GM18508 (cell line): ENCODE measurements at regions not wholly inside any gene's neighbourhood (a gene's known extent, or its start where the extent isn't known, plus 50 kb on each side); places are given as distances from the start of the nearest gene placed in this dataset.

Experiments used
- ATAC-seq: cut with Tn5 transposase; IDR thresholded peaks from one replicate; pipeline ENCODE4 v1.9.1; 2021; ENCODE audit warnings: moderate number of reproducible peaks; ENCODE audit not compliant: insufficient read depth, unreplicated experiment

DNA sequence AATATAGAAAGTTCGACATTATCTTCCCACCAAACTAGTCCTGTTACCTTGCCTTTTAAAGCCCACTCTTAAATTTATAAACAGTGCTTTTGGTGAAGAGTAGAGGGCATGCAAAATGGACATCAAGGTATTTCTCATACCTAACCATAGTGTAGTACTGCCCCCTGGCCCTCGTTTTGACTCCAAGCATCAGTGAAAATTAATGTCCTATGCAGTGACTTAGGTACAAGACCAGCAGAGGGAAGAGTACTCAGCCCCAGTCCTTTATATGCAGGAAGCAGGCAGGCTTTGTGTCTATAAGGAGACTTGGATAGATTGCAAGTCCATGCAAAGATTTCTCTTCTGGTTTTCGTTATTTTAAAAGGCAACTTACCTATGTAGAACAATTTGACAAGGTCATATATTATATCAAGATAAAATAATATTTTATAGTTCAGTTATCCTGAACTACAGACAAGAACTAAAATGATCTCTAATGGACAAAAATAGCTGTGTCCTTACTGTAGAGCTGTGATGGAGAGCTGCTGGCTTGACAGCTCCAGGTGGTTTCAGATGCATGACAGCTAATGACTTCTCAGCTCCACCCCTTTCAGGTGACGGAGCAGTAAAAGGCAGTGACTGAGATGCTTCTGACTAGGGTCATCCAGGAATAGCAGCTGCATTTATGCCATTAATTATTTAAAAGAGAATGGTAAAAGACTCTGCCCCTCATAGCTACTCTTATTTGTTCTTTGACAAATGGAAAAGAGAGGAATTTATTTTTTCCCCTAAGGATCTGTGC lies 646.1 kb downstream of the SQOR start:
- no peak for ATAC-seq

DNA sequence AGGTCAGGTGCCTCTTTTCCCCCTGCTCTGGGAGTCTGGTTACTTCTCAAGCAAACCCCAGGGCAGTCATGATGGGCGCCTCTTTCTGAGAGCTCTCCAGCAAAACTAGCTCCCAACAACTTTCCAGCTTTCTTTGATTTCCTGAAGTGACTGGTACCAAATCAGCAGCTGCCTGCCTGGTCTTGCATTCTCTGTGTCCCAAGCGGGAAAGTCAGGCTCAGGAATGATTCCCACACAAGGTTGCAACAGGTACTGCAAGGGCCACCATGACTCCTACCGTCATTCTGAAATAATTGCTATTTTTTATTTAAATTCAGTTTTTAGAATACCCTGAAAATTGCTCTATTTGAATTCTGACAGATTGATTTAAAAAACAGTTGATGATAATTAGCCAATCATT lies 658.7 kb downstream of the SQOR start:
- ATAC-seq = no peak

DNA sequence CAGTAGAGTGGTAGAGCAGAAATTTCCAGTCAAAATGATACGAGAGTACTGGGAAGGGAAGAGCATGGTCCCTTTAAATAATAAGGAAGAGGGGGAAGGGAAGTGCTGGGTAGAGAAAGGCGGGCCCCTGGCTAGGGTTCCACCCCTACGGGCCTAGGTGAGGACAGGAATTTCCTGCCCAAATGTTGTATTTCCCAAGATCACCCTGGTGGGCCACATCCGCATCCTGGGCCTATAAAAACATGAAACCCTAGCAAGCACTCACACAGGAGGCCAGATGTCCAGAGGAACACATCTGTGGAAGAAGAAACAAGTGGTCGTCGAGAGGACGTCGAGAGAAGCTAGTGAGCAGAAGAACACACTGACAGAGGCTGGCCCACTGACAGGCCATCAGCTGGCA lies 661.2 kb downstream of the SQOR start:
- no peak for ATAC-seq

- ATAC-seq = no peak
Observed at GRCh38 chr15:46296797-46297196, 662.0 kb downstream of the SQOR start.

DNA sequence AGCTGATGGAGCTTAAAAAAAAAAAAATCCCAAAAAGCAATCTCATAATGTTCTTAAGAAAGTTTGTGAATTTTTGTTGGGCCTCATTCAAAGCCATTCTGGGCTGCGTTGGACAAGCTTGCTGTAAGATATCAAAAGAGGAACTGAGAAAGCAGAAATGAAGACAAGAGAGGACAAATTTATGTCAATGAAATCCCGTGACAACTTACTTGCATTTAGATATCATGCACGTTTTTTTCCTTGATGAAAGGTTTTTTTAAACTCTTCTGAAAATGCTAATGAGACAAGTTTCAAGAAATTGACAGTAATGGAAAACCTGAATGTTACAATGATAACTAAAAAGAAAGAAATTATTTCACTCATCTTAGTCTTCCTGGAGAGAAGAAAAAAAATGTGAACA lies 662.9 kb downstream of the SQOR start:
- peak; percentile 92 for ATAC-seq

- ATAC-seq = no peak
Observed at GRCh38 chr15:46300716-46301115, 665.9 kb downstream of the SQOR start.

- ATAC-seq = no peak
Observed at GRCh38 chr15:46301291-46301690, 666.5 kb downstream of the SQOR start.

- no peak for ATAC-seq
Observed at GRCh38 chr15:46301826-46302225, 667.0 kb downstream of the SQOR start.

DNA sequence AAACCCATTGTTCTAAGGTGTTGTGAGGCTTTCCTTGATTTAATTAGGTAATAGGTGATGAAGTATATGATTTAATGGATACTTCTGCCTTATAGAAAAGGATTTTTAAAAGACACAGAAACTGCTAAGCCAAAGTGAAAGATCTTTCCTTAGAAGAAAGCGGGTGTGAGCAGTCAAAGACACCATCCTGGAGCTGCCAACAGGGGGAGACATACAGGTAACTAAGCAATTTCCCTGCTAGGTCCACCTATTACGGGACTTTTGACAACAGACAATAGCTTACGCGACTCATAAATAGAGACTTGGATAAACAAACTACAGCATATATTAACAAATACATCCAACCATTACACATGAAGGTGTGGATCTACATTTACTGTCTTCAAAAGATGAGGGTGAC lies 669.5 kb downstream of the SQOR start:
- no peak for ATAC-seq

DNA sequence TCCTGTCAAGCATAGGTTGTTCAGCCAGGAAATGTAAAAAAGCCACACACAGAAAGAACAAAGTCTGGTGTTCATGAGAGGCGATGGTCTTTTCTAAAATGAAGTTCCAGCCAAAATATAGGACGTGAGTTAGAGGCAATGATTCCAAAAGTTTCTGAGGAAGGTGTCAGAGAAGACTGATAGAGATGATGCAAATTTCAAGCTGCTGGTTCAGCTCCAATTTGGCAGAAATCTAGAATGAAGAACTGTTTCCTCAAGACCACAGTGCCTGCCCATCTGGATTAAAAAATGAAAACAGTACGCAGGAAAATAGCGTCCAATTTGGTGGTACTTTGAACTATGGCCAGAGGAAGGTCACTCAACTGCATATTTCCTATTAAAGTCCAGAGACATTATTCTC lies 672.9 kb downstream of the SQOR start:
- no peak for ATAC-seq

DNA sequence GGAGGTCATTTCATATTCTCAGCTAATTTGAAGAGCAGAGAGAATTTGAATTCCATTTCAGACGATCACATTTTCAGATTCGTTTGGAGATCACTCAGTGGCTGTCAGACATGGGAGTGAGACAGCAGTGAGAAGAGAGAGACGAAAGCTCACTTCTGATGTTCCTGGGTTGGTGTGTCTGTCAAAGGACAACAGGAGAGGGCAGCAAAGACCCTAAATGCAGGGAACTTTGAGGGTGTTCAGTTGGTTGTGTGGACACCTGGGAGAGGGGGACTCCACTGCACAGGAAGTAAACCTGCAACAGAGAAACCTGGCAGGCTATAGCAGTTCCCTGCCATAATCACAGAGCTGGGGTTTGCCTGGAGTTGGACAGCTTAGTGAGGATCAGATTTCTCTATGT lies 675.1 kb downstream of the SQOR start:
- ATAC-seq = no peak

DNA sequence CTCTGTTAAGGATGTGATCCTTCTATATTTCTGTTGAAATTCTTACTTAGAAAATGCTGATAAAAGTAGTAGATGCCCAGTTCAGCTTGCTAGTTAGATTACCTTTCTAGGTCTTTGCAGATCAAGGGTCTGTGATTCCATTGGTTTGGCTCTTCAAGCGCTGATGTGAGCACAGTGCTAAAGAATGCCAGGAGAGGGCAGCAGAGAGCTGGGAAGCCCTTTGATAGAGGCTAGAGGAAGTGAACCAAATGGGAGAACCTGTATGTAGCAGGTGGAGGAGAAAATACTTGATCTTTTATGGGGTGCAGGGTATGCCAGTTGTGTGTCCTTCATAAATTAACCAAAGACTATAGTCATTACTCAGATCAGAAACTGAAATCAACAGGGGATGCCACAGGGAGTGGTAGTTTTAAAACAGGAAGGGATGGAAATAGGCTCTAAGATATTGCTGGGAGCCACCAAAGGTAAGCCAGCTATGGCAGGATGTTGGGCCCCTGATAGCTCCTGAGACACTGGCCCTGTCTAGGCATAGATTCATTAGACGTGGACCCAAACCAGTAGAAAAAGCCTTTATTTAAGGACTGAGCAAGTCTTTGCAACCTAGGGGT lies 677.4 kb downstream of the SQOR start:
- peak; percentile 95 for ATAC-seq

GRCh38 chr15:46315434-46315833 lies 680.6 kb downstream of the SQOR start:
- ATAC-seq = no peak

GRCh38 chr15:46316024-46316423 lies 681.2 kb downstream of the SQOR start:
- no peak for ATAC-seq

- ATAC-seq = no peak
Observed at GRCh38 chr15:46317029-46317428, 682.2 kb downstream of the SQOR start.

GRCh38 chr15:46322753-46323152 lies 687.9 kb downstream of the SQOR start:
- no peak for ATAC-seq

- ATAC-seq = no peak
Observed at GRCh38 chr15:46326173-46326572, 691.3 kb downstream of the SQOR start.

DNA sequence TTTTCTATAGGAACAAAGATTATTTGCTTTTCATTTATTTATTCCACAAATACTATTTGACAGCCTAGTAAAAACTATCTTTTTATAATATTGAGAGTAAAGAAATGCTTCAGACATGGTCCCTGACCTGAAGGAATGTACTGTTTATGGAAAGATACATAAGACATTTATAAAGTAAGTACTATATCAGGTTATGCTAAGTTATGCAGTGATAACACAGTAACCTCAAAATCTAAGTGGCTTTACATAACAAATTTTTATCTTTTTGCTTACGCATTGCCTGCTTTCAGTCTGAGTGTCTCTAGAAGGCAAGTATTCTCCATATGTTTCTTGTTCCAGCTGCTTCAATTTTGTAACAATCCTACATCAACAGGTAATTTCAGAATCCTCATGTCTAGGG lies 694.0 kb downstream of the SQOR start:
- no peak for ATAC-seq

- ATAC-seq = no peak
Observed at GRCh38 chr15:46329876-46330275, 695.0 kb downstream of the SQOR start.

DNA sequence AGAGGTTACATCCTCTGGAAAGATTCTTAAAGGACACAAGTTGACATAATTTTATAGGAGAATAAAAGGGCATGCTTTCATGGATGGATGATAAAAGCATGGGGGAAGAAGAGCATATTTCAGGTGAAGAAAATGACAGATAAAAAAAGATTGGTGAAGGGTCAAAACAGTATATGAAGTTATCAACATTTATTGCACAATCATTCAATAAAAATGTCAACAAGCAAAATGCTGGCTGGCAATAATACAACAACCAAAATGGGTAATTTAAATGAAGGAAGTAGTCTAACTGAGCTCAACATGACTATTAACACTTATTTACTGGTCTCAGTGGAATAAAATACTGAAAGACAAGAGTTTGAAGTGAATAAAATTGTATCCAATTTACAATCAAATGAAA lies 696.7 kb downstream of the SQOR start:
- no peak for ATAC-seq

DNA sequence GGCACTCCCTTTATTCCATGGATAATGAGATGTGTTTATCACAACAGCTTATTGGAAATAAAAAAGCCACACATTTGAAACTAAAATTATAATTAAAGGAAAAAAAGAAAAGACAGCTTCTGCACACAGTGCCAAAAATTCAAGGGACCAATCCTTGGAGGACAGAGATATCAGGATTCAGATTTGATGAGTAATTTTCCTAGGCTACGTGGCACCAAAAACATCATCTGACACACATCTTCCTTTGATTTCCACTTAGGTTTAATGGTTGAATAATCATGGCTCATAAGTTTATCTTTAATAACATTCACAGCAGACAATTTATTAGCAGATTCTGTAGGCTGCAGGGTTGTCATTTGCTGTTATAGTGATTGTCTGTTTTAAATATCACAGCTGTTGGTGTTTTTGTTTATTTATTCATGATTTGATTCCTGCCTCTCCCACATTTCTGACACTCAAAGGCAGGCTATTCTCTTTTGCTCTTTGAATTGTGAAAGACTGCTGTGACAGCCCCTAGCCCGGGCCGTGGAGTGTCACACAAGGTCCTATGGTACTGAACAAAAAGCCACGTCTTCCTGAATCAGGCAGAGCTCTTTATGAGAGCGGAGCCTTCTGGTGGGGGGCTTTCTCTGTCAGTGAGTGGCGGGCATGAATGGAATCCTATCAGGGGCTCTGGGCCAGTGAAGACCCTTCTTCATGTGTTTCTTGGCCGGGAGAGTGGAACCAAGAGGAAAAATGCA lies 708.5 kb downstream of the SQOR start:
- no peak for ATAC-seq
